CD4-positive, alpha-beta T cell treated with Interleukin-17A for 4 hours (primary cell): ENCODE measurements at regions not wholly inside any gene's neighbourhood (a gene's known extent, or its start where the extent isn't known, plus 50 kb on each side); places are given as distances from the start of the nearest gene placed in this dataset.

Experiments used
- DNase-seq: peaks from one replicate; pipeline ENCODE4 v3.0.0-alpha.2; 2020; ENCODE audit warnings: mixed read lengths

DNA sequence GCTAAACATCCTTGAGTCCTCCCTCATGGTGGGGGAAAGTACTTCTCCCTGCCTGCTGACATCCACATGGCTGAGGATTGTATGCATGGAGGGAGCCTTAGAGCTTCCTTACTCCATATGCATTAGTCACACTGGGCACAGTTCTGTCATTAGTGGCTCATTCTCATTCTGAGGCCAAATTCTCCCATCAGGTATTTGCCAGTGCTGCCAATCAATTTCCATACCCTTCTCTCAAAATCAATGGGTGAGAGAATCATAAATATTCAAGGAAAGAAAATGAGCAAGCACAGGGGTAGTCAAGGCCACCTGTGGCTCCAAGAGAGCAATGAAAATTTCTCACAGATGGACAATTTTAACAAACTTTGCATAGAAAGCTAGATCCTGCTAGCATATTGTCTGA, 422.6 kb upstream of the SETBP1 start:
- no peak for DNase-seq

DNA sequence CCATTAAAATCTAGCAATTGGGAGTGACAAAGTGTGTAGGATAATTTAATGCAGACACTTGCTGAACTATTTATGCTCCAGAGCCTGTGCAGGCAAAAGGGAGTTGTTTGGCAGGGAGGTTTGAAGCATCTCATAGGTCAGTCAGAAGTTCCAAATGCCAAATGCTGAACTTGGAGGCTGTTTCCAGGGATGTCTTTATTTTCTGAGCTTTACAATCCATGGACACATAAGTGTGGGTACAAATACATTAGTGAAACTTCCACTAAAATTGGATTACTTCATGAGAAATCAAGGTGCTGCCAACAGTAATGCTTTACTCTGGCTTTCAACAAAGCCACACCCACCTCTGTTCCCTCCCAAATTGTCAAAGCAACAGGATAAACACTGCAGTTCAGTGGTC, 422.1 kb upstream of the SETBP1 start:
- DNase-seq: no peak

DNA sequence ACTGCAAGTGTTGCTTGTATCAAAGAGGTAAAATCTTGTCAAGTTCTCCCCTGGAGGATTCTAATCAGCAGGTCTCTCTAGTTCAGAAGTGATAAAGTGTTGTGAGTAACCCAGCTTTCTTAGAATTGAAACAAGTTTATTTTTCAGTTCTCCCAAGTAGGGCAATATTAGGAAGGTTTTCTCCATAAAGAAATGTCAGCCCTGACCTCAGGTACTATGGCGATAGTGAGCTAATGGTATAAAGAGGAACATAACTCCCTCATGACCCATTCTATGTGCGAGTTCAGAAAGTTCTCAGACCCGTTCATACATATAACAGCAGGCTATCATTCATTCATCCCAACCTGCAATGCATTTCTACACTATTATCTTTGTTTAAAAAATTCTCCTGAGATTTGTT, 421.1 kb upstream of the SETBP1 start:
- no peak for DNase-seq

DNA sequence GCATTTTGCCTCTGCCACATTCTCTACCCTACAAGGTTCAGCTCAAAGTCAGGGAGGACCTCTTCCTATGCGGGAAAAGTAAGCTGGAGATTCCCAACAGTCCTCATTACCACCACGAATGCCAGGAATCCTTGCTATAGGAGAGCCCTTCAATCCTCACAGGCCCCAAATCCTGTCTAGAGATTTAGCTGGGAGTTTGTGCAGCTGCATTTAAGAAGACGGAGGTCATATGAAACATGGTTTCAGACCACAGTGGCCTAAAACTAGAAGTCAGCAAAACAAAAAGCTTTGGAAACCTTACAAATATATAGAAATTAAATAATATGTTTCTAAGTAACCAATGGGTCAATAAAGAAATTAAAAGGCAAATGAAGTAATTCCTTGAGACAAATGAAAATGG, 415.3 kb upstream of the SETBP1 start:
- DNase-seq: no peak

DNA sequence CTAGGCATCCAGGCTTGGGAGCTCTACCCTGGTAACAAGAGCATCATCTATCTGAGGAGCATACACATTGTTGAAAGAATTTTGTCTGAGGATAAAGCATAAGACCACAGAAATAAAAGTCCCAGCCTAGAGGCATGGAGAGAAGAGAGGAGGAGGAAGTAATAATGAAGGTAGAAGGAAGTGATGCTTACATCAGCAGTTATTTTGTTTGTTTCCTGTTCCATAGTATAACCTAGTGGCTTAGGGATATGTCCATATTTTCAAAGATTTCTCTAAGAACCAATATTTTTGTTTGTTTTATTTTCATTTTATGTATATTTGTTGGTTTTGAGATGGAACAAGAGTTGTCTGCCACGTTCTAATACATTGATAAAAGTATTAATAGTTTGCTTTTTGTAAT, 407.4 kb upstream of the SETBP1 start:
- no peak for DNase-seq

DNA sequence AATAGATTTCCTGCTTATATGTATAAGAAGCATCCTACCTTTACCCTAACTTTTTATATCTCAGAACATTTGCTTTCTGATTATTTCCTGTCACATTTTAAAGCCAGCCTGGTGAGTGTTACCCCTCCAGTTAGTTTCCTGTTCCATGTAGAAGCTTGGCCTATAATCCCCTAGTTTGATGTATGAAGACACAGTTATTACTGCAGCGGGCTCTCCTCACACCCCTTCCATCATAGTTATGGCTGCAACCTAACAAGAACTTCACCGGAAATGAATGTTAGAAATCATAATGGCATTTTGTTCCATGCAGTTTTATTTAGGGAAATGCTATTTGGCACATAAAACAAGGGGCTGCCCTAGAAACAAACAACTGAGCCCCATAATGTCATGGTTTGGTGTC, 400.2 kb upstream of the SETBP1 start:
- no peak for DNase-seq

DNA sequence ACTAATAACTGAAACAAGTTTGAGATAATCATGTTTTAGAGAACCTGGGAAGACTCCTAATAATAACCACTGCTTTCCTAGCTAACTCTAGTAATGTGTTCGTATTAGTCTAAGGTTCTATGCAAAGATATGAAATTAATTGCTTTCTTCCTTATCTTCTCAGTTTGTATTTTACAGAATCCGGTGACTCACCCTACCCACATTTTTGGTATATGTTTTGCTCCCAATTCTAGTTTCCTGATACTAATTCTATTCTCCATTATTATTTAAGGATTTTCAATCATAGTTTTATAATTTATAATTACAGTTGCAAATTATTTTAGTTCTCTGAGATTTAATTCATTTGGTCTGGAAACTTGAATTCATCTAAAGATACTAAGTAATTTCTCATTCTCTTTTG, 394.6 kb upstream of the SETBP1 start:
- no peak for DNase-seq

DNA sequence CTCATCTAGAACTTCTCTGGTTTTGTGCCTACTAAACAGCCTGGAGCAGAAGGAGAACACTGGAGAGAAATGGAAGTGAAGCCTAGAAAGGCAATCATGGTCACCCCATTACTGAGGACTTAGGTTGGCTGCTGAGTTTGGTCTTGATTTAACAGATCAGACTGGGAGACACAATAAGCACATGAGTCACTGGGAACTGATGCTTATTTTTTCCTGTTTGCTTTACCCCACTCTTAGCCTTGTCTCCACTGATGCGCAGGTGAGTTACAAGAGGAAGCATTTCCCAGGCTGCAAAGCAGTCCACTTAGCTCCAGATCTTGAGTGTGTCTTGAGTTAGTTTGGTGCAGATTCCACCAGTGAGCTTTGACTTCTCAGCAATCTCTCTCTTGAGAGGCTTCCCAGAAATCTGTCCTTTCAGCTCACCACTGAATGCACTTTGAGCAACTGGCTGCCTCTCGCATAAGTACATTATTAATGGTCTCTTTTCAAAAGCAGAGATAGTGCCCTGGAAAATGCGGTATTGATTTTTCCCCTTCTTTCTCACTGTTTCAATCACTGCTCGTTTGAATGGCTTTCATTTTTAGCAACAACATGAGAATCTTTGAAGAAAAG, 390.2 kb upstream of the SETBP1 start:
- no peak for DNase-seq

DNA sequence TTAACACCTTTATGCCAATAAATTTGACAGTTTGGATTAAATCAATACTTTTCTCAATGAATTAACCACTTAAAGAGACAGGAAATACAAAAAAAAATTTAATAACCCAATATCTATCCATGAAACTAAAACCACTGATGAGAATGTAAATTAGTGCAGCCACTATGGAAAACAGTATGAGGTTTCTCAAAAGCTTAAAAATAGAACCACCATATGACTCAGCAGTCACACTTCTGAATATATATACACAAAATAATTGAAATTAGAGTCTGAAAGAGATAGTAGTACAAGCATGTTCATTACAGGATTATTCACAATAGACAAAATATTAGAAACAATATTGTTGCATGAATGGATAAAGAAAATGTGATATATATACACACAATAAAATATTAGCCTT, 382.1 kb upstream of the SETBP1 start:
- no peak for DNase-seq

DNA sequence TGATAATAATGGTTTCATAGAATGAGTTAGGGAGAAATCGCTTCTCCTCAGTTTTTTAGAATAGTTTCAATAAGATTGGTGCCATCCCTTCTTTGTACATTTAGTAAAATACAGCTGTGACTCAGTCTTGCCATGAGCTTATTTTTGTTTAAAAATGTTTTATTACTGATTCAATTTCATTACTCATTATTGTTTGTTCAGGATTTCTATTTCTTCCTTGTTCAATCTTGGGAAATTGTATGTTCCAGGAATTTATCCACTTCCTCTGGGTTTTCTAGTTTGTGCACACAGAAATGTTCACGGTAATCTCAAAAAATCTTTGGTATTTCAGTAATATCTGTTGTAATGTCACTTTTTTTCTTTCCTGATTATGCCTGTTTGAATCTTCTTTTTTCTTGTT, 371.5 kb upstream of the SETBP1 start:
- no peak for DNase-seq

DNA sequence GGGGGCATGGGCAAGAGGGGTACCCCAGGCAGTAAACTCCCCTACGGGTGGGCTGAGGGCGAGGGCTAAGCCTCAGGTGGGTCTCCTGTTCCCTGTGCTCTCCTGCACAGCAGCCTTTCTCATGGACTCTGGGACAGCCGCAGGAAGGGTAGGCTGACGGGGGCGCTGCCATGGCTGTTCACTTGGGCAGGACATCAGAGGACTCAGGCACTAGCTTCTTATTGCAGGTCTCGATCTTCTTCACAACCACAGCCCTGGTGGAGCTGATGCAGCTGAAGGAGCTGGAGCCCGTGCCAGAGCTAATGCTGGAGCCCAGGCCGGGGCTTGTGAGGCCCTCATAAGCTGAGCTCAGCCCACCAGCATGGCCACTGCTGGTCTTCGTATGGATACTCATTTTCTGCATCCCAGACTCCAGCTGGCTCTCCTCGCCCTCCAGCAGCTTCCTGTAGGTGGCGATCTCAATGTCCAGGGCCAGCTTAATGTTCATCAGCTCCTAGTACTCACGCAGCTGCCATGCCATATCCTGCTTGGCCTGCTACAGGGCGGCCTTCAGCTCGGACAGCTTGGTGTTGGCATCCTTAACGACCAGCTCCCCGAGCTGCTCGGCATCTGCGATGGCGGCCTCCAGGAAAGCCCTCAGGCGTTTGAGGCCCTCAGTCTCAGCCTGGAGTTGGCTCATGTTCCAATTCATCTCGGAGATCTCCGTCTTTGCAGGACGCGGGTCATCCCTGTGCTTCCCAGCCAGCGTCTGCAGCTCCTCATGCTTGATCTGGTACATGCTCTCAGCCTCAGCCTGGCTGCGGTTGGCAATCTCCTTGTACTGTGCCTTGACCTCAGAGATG, 359.8 kb upstream of the SETBP1 start:
- no peak for DNase-seq

DNA sequence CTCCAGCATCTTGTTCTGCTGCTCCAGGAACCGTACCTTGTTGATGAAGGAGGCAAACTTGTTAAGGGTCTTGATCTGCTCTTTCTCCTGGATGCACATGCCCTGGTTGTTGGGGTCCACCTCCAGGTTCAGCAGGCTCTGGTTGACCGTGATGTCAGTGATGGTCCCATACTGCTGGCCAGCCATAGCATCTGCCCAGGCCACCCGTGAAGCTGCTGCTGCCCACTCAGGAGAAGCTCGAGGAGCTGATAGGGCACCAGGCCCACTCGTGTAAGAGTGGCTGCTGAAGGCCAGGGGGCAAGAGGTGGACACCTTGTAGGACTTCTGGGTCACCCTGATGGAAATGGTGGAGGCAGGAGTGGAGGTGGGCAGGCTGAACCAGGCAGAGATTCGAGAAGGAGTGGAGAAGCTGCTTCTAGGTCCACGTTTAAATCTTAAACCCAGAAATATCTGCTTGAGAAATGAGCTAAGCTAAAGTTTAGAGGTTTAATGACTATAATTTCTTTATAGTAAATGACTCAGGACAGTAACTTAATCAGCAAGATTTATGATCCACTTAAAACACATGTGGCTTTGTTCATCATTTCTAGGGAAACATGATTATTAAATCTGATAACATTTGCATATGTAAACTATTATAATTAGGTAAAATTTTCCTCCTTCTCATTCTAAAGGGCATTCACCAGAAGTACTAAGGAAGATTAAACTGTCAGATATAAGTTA, 358.7 kb upstream of the SETBP1 start:
- DNase-seq: no peak

DNA sequence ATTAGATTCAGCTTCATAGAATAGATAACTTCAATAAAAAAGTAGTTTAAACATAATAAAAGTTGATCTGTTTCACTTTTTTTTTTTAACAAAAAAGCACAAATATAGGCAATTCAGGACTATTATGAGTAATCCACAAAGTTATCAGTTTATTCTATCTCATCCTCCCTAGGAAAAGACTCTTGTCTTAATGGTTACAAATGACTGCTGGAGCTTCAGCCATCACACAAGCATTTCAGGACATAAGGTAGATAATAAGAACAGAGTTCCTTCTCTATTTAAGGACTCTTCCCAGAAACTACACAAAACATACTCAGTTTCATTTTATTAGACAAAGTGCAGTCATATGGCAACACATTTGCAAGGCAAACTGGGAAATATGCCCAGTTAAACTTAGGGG, 357.6 kb upstream of the SETBP1 start:
- DNase-seq: no peak

DNA sequence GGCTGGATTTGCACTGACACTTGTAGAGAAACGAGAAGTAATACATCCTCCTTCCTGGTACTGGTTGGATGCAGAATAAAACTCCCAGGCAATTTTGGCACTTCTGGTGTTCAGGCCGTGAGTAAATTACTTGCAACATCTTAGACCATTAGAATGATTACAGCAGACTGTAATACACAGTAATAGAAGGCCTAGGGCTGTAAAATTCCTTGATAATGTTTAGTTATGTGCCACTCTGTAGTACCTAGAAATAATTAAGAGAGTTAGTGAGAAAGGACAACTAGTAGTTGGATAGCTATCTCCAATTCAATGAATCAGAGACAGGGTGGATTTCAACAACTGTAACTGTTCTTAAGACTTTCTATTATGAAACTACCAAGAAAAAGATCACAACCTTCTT, 356.3 kb upstream of the SETBP1 start:
- DNase-seq: no peak

DNA sequence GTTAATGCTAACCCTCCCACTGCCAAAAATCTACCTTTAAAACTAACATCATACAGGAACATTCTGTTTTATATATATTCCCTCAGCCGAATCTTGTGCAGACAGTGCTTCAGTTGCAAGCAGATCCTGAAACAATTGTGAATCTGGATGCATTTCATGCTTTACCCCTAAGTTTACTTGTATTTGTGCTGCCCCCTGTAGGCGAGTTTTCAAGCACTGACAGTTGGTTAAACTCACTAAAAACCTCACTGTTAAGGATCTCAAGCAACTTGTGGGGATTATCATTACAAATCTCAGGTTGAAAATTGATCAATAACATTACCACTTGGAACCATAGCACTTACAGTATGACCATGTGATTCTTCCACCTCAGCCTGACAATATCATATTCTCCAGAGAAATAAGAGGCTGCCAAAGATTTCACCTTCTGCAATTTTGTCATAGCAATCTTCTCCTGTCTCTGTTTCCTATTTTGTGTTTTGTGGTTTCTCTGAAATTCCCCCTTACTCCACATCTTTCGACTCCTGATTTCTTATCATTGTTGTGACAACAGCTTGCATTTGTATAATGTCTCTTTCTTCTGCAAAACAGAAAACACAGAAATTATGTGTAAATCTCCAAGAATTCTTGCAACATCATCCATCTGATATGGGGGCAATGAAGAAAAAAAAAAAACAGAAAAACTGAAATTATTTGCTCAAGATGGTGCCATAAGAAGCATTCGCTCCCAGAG, 354.6 kb upstream of the SETBP1 start:
- DNase-seq: no peak

DNA sequence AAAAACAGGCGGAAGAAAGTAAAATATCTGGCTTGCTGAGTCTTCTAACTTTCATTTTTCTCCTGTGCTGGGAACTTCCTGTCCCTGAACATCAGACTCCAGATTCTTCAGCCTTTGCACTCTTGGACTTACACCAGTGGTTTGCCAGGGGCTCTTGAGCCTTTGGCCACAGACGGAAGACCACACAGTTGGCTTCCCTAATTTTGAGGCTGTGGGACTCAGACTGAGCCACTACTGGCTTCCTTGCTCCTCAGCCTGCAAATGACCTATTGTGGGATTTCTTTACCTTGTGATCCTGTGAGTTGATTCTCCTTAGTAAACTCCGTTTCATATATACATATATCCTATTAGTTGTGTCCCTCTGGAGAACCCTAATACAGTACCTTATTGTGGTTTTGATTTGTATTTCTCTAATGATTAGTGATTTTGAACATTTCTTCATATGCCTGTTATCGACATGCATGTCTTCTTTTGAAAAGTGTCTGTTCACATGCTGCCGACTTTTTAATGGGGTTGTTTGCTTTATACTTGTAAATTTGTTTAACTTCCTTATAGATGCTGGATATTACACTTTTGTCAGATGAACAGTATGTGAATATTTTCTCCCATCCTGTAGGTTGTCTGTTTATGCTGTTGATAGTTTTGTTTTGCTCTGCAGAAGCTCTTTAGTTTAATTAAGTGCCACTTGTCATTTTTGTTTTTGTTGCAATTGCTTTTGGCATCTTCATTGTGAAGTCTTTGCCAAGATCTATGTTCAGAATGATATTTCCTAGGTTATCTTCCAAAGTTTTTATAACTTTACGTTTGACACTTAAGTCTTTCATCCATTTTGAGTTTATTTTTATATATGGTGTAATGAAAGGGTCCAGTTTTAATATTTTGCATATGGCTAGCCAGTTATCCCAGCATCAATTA, 348.8 kb upstream of the SETBP1 start:
- DNase-seq: no peak

DNA sequence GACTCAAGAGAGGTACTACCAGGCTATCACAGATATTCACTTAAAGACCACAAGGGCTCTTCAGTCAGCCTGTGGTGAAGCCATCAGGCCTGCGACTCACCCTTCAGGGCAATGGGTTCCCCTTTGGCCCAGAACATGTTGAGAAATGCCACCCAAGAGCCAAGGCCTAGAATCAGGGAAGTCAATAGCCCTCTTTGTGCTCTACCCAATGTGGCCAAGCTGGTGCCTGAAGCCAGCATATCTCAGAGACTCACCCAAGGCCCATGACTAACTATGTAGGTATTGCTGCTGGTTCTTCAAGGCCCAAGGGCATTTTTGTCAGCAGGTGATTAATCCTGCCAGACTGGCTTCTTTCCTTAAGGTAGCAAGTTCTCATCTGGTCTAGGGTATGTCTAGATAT, 338.9 kb upstream of the SETBP1 start:
- DNase-seq: no peak

DNA sequence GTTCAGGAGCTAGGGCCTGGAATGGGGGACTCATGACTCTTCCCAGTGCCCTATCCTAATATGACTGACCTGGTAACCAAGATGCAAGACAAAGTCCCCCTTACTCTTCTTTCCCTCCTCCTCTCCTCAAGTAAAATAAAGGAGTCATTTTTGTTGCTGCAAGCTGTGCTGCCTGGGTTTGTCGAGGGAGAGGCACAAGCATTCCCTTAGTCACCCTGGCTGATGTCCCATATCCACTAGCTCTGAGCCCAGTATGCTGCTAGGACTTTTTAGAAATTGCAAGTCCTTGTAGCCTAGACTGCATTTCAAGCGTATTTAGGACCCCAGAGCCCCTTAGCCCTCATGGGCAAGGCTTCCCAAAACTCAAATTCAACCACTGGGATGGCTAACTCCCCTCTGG, 338.5 kb upstream of the SETBP1 start:
- DNase-seq: no peak

DNA sequence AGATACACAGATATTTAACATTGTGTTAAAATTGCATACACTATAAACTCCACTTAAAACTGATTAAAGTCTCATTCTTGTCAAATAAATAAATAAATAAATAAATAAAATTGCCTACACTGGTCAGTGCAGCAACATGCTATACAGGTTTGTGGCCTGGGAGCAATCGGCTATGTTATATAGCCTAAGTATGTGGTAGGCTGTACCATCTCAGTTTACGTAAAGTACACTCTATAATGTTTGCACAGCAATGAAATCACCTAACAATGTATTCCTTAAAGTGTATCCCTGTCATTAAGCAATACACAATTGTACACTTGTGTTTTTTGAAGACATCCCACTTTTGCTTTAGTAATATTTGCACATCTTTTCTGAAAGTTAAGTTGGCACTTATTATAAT, 337.7 kb upstream of the SETBP1 start:
- DNase-seq: no peak

DNA sequence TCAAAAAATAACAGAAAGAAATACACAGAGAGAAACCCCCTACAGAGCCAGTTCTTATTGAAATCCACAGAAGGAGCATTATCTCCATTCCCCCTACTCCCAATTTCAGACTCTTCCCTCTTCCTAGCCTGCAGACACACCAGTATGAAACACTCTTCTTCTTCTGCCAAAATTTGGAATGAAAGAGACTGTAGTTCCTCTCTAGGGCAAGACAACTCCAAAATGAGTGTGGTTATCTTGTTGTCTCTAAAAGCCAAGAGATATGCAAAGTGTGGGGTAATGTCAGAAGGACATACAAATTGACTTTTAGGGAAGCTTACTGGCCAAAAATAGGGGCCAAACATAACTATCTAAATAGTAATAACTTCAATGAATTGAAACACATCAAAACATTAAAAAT, 337.1 kb upstream of the SETBP1 start:
- no peak for DNase-seq

DNA sequence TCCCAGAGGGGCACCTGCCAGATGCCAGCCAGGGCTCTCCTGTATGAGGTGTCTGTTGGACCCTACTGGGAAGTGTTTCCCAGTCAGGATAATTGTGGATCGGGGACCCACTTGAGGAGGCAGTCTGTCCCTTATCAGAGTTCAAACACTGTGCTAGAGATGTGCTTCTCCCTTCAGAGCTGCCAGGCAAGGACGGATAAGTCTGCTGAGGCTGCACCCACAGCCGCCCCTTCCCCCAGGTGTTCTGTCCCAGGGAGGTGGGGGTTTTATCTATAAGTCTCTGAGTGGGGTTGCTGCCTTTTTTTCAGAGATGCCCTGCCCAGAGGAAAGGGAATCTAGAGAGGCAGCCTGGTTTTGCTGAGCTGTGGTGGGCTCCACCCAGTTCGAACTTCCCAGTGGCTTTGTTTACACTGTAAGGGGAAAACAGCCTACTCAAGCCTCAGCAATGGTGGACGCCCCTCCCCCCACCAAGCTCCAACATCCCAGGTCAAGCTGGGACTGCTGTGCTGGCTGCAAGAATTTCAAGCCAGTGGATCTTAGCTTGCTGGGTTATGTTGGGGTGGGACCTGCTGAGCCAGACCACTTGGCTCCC, 324.0 kb upstream of the SETBP1 start:
- no peak for DNase-seq

DNA sequence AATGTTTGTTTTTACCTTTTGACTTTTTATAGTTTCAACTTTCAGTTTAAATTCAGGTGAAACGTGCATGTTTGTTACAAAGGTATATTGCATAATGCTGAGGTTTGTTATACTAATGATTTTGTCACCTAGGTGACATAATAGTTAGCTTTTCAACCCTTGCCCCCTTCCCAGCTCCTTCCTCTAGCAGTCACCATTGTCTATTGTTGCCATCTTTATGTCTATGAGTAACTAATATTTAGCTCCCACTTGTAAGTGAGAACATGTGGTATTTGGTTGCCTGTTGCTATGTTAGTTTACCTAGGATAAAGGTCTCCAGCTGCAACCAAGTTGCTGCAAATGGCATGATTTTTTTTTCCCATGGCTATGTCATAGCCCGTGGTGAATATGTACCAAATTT, 322.3 kb upstream of the SETBP1 start:
- DNase-seq: no peak
